ENCODE measurements at regions not wholly inside any gene's neighbourhood (a gene's known extent, or its start where the extent isn't known, plus 50 kb on each side); places are given as distances from the start of the nearest gene placed in this dataset.

GRCh38 chr10:123595661-123596060 is 70.5 kb upstream of the GPR26 start:
- no peak for DNase-seq (ENCODE audit: low read depth)
- TF ChIP-seq CTCF (IDR thresholded peaks at IDR 0.05; ENCODE audit: control insufficient read depth, insufficient read depth, low read depth, low read length, missing control alignments) = no peak
- no peak overlapping the region for H3K4me3 ChIP-seq (ENCODE audit: control insufficient read depth, low read depth, low read length)

GRCh38 chr10:123597676-123598075 is 68.5 kb upstream of the GPR26 start:
- H3K4me3 ChIP-seq (ENCODE audit: control insufficient read depth, low read depth, low read length) = no peak overlapping the region
- DNase-seq (ENCODE audit: low read depth) = no peak
- no peak for TF ChIP-seq CTCF (IDR thresholded peaks at IDR 0.05; ENCODE audit: control insufficient read depth, insufficient read depth, low read depth, low read length, missing control alignments)

- no peak overlapping the region for H3K4me3 ChIP-seq (ENCODE audit: control insufficient read depth, low read depth, low read length)
- no peak for TF ChIP-seq CTCF (IDR thresholded peaks at IDR 0.05; ENCODE audit: control insufficient read depth, insufficient read depth, low read depth, low read length, missing control alignments)
- DNase-seq (ENCODE audit: low read depth) = no peak
Measured at GRCh38 chr10:123599366-123599849, 66.7 kb upstream of the GPR26 start.

GRCh38 chr10:123600177-123600576 is 66.0 kb upstream of the GPR26 start:
- no peak for TF ChIP-seq CTCF (IDR thresholded peaks at IDR 0.05; ENCODE audit: control insufficient read depth, insufficient read depth, low read depth, low read length, missing control alignments)
- no peak for DNase-seq (ENCODE audit: low read depth)
- no peak overlapping the region for H3K4me3 ChIP-seq (ENCODE audit: control insufficient read depth, low read depth, low read length)

- no peak for TF ChIP-seq CTCF (IDR thresholded peaks at IDR 0.05; ENCODE audit: control insufficient read depth, insufficient read depth, low read depth, low read length, missing control alignments)
- no peak for DNase-seq (ENCODE audit: low read depth)
- no peak overlapping the region for H3K4me3 ChIP-seq (ENCODE audit: control insufficient read depth, low read depth, low read length)
Measured at GRCh38 chr10:123603130-123603529, 63.0 kb upstream of the GPR26 start.

GRCh38 chr10:123604506-123604905 is 61.6 kb upstream of the GPR26 start:
- DNase-seq (ENCODE audit: low read depth) = no peak
- no peak for TF ChIP-seq CTCF (IDR thresholded peaks at IDR 0.05; ENCODE audit: control insufficient read depth, insufficient read depth, low read depth, low read length, missing control alignments)
- no peak overlapping the region for H3K4me3 ChIP-seq (ENCODE audit: control insufficient read depth, low read depth, low read length)

GRCh38 chr10:123606006-123606405 is 60.1 kb upstream of the GPR26 start:
- H3K4me3 ChIP-seq (ENCODE audit: control insufficient read depth, low read depth, low read length) = no peak overlapping the region
- DNase-seq (ENCODE audit: low read depth) = no peak
- TF ChIP-seq CTCF (IDR thresholded peaks at IDR 0.05; ENCODE audit: control insufficient read depth, insufficient read depth, low read depth, low read length, missing control alignments) = no peak
